ENCODE measurements at regions not wholly inside any gene's neighbourhood (a gene's known extent, or its start where the extent isn't known, plus 50 kb on each side); places are given as distances from the start of the nearest gene placed in this dataset.

DNA sequence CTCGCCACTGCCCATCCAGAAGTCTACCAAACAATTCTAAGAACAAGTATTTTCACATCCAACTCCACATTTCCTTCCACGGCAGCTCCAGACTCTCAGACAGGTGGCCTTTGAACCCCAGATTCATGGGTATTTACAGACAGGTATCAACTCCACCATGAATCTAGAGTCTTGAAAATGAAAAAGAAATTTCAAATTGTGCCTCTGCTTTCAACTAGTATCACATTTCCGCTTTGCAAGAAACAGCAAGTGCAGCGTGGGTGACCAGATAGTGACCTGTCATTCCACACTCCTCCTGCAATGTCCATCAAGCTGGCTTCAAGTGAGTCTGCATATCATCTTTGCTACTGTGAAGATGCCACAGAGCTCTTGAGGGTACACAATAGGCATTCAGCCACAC, 232.4 kb upstream of the RPL38 start:
- intact Hi-C loops (cut with DNase I; ENCODE audit: low total_unique reads) (no loop called here), in situ Hi-C loops (cut with MboI; ENCODE audit: low pct_ligation_motif_present in 1 of 4, low pct_unique_long_range_greater_than_20kb in 1 of 4, low sequenced_read_pairs in 3 of 4) (no loop called here)
- H3K27ac ChIP-seq: no peak overlapping the region
- WGBS, 2 donors (ENCODE audit: low coverage in 1 of 2): 54 to 73% methylated on average over 4 of the region's 4 CpGs
- TF ChIP-seq POLR2AphosphoS5 (IDR thresholded peaks at IDR 0.05): no peak
- TF ChIP-seq POLR2A (IDR thresholded peaks at IDR 0.05): no peak
- no peak for TF ChIP-seq EP300 (IDR thresholded peaks at IDR 0.05; ENCODE audit: low read depth)
- TF ChIP-seq, protein P1, sequence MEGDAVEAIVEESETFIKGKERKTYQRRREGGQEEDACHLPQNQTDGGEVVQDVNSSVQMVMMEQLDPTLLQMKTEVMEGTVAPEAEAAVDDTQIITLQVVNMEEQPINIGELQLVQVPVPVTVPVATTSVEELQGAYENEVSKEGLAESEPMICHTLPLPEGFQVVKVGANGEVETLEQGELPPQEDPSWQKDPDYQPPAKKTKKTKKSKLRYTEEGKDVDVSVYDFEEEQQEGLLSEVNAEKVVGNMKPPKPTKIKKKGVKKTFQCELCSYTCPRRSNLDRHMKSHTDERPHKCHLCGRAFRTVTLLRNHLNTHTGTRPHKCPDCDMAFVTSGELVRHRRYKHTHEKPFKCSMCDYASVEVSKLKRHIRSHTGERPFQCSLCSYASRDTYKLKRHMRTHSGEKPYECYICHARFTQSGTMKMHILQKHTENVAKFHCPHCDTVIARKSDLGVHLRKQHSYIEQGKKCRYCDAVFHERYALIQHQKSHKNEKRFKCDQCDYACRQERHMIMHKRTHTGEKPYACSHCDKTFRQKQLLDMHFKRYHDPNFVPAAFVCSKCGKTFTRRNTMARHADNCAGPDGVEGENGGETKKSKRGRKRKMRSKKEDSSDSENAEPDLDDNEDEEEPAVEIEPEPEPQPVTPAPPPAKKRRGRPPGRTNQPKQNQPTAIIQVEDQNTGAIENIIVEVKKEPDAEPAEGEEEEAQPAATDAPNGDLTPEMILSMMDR (IDR thresholded peaks at IDR 0.05): no peak
- peaks cover 41% of the 10 kb centered on the region for H3K27me3 ChIP-seq
- H3K4me3 ChIP-seq: no peak overlapping the region
- H3K36me3 ChIP-seq: no peaks in the 10 kb centered on the region
- no peaks in the 10 kb centered on the region for H3K4me1 ChIP-seq
- H3K9me3 ChIP-seq: no peaks in the 10 kb centered on the region
- no peak for DNase-seq

DNA sequence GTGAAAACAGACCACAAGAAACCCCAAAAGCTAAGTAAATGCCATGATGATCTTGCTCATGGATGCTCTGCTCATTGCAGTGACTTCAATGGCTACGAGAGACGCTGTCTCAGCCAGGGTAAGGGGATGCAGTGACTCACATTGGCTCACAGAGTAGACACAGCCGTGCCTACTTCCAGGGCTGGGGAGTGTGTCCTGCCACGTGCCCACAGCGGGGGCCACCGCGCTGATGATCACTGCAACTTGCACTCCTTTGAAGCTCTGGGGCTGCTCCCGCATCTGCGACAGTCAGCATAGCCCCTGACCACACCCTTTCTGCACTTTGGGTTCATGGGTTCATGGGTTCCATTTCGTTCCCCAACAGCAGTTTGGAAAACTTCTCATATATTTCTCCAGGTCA, 231.4 kb upstream of the RPL38 start:
- intact Hi-C loops (cut with DNase I; ENCODE audit: low total_unique reads) (no loop called here), in situ Hi-C loops (cut with MboI; ENCODE audit: low pct_ligation_motif_present in 1 of 4, low pct_unique_long_range_greater_than_20kb in 1 of 4, low sequenced_read_pairs in 3 of 4) (no loop called here)
- DNase-seq: no peak

DNA sequence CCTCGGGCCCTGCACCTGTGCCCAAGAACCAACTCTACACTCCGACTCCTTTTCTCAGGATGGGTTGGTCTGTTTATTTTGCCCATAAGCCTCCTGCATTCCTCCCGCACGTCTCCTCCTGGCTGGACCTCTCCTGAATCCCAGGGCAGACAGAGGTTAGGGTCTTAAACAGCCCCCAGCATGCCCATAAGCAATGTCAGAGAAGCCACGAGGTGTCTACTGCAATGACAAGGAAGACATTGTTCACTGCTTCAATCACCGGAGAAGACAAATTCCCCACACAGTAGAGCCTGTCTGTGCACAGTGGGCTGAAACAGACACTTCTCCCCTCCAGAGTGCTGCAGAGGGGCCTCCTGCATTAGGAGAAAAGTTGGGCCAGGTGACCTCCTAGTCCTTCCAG, 230.6 kb upstream of the RPL38 start:
- Histone ChIP-seq H3K4me3 (no peak overlapping the region), H3K27ac (no peak overlapping the region), H3K27me3 (peaks cover 39% of the 10 kb centered on the region), H3K36me3 (no peaks in the 10 kb centered on the region), H3K4me1 (no peaks in the 10 kb centered on the region), H3K9me3 (no peaks in the 10 kb centered on the region)
- intact Hi-C loops (cut with DNase I; ENCODE audit: low total_unique reads): no loop called here
- DNase-seq: no peak
- 75% methylated on average over 6 of the region's 6 CpGs; no CpG with 5 or more reads in 1 of the 2 donors for WGBS, 2 donors (ENCODE audit: low coverage in 1 of 2)
- TF ChIP-seq POLR2A (IDR thresholded peaks at IDR 0.05) (no peak), EP300 (IDR thresholded peaks at IDR 0.05; ENCODE audit: low read depth) (no peak), POLR2AphosphoS5 (IDR thresholded peaks at IDR 0.05) (no peak)
- TF ChIP-seq, protein P1 (IDR thresholded peaks at IDR 0.05): no peak
- in situ Hi-C loops (cut with MboI; ENCODE audit: low pct_ligation_motif_present in 1 of 4, low pct_unique_long_range_greater_than_20kb in 1 of 4, low sequenced_read_pairs in 3 of 4): no loop called here

More for the DNA sequence above, 231.4 kb upstream of the RPL38 start:
- WGBS, 2 donors (ENCODE audit: low coverage in 1 of 2): 47 to 84% methylated on average over 3 to 10 of the region's 10 CpGs
- Histone ChIP-seq H3K27ac (no peak overlapping the region), H3K4me3 (no peak overlapping the region), H3K27me3 (peaks cover 40% of the 10 kb centered on the region), H3K9me3 (no peaks in the 10 kb centered on the region), H3K4me1 (no peaks in the 10 kb centered on the region), H3K36me3 (no peaks in the 10 kb centered on the region)
- TF ChIP-seq, protein P1 (IDR thresholded peaks at IDR 0.05): no peak
- no peak for TF ChIP-seq POLR2AphosphoS5 (IDR thresholded peaks at IDR 0.05)
- no peak for TF ChIP-seq POLR2A (IDR thresholded peaks at IDR 0.05)
- no peak for TF ChIP-seq EP300 (IDR thresholded peaks at IDR 0.05; ENCODE audit: low read depth)

DNA sequence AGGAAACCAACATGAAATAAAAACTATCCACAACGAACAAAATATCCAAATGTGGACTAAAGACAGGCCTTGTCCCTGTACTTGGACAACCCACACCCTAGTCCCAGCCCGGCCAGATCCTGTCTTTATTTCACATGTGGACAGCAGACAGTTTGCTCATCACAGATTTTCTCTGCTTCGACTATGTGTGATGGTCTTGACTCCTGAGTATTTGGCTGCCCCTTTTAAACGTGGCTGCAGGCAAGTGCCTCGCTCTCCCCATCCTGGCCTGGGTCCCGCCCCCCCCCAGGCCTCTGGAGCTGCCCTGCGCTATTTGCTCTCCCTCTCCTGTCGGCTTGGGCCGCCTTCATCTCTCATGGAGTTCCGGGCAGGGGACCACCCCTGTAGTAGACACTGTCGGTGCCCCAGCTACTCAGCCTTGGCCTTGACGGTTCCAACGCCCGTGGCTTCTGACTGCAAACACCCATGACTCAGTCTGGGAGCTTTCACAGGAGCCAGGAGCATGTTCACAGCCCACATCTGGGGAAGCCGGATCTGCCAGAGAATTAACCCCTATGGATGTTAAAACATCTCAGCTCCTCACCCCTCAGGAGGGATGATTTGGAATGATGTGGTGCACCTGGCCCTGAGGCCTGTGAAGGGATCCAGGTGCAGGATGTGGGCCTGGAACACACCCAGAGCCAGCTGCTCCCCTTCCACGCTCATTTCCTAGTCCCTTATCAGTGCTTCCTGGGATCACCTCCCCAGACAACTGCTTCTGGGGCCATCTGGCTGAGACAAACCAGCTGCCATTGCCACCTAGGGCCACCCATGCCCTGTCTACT, 229.7 kb upstream of the RPL38 start:
- in situ Hi-C loops (cut with MboI; ENCODE audit: low pct_ligation_motif_present in 1 of 4, low pct_unique_long_range_greater_than_20kb in 1 of 4, low sequenced_read_pairs in 3 of 4) (no loop called here), intact Hi-C loops (cut with DNase I; ENCODE audit: low total_unique reads) (no loop called here)
- WGBS, 2 donors (ENCODE audit: low coverage in 1 of 2): 78% methylated on average over 15 of the region's 16 CpGs; no CpG with 5 or more reads in 1 of the 2 donors
- Histone ChIP-seq H3K4me1 (no peaks in the 10 kb centered on the region), H3K27me3 (peaks cover 43% of the 10 kb centered on the region), H3K27ac (no peak overlapping the region), H3K4me3 (no peak overlapping the region), H3K9me3 (no peaks in the 10 kb centered on the region), H3K36me3 (no peaks in the 10 kb centered on the region)
- TF ChIP-seq POLR2AphosphoS5 (IDR thresholded peaks at IDR 0.05) (peak in 2 of 3 donors; percentile 46 to 70), EP300 (IDR thresholded peaks at IDR 0.05; ENCODE audit: low read depth) (no peak)
- TF ChIP-seq, protein P1 (IDR thresholded peaks at IDR 0.05): no peak
- no peak for DNase-seq

All from transverse colon (tissue), 4 donors.